ENCODE measurements at regions not wholly inside any gene's neighbourhood (a gene's known extent, or its start where the extent isn't known, plus 50 kb on each side); places are given as distances from the start of the nearest gene placed in this dataset.
"Not testable (repeated sequence)": the region's sequence is repeated elsewhere in the genome, so short reads cannot be mapped to it uniquely, and the experiment has no call there.

- TF ChIP-seq CTCF (conservative IDR thresholded peaks at IDR 0.05; ENCODE audit: low read length); EZH2phosphoT487 (IDR thresholded peaks at IDR 0.05; ENCODE audit: borderline replicate concordance, low read depth, low read length): not testable (repeated sequence)
These were observed 117.9 kb downstream of the ARL4C start for GRCh38 chr2:234378958-234379357.
